Left ventricle myocardium inferior (tissue), 1 donor: ENCODE measurements at regions not wholly inside any gene's neighbourhood (a gene's known extent, or its start where the extent isn't known, plus 50 kb on each side); places are given as distances from the start of the nearest gene placed in this dataset.
A peak's percentile ranks its signal among the peaks of the same experiment; 100 is the strongest.
"Not testable (repeated sequence)": the region's sequence is repeated elsewhere in the genome, so short reads cannot be mapped to it uniquely, and the experiment has no call there.

Source experiments
- DNase-seq: peaks from one replicate; pipeline ENCODE4 v3.0.0-alpha.2; 2020
- H3K27ac ChIP-seq: fragments of 200-600 bp; replicated peaks from 2 replicates; pipeline ENCODE4 v1.8.0; 2021
- H3K27me3 ChIP-seq: fragments of 200-600 bp; 2 replicates; pipeline ENCODE4 v1.8.0; 2021; ENCODE audit warnings: low read depth
- H3K36me3 ChIP-seq: fragments of 200-600 bp; 2 replicates; pipeline ENCODE4 v1.8.0; 2021
- H3K4me1 ChIP-seq: fragments of 200-600 bp; 2 replicates; pipeline ENCODE4 v1.8.0; 2021
- H3K4me3 ChIP-seq: fragments of 200-600 bp; 2 replicates; pipeline ENCODE4 v1.8.0; 2021; ENCODE audit warnings: mild to moderate bottlenecking, moderate library complexity
- H3K9me3 ChIP-seq: fragments of 200-600 bp; replicated peaks from 2 replicates; pipeline ENCODE4 v1.8.0; 2021
- CTCF ChIP-seq: fragments of 200-600 bp; IDR thresholded peaks from 2 replicates; pipeline ENCODE4 v1.8.0; 2021; ENCODE audit warnings: antibody characterized with exemption, mild to moderate bottlenecking, borderline replicate concordance
- intact Hi-C: fragments of 100-400 bp; cut with micrococcal nuclease; formaldehyde crosslinking; loops from one replicate; pipeline ENCODE4 v1.11.0; 2022
- donor health status: DM: no; HTN: yes; CAD: no; lungs with severe emphysema.

DNA sequence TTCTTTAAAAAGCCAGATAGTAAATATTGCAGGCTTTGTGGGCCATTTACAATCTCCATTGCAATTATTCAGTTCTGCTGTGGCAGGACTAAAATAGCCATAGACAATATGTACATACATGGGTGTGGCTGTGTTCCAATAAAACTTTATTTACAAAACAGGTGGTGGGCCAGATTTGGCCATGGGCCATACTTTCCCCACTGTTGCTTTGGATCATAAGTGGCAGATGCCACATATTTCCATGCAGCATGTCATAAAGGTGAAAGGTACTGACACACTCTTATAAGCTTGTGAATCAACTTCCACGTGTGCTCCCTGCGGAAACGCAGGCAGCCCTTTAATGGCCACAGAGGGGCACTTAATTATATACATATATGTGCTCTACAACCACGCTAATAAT, 244.4 kb upstream of the FOXN3 start:
- H3K36me3 ChIP-seq = no peaks in the 10 kb centered on the region
- no peak overlapping the region for H3K4me3 ChIP-seq
- H3K27ac ChIP-seq = peak overlapping the region; percentile 82
- H3K27me3 ChIP-seq = no peaks in the 10 kb centered on the region
- H3K9me3 ChIP-seq = peaks cover 13% of the 10 kb centered on the region
- TF ChIP-seq CTCF = no peak
- H3K4me1 ChIP-seq = peaks cover 24% of the 10 kb centered on the region
- intact Hi-C loops = no loop called here
- no peak for DNase-seq

DNA sequence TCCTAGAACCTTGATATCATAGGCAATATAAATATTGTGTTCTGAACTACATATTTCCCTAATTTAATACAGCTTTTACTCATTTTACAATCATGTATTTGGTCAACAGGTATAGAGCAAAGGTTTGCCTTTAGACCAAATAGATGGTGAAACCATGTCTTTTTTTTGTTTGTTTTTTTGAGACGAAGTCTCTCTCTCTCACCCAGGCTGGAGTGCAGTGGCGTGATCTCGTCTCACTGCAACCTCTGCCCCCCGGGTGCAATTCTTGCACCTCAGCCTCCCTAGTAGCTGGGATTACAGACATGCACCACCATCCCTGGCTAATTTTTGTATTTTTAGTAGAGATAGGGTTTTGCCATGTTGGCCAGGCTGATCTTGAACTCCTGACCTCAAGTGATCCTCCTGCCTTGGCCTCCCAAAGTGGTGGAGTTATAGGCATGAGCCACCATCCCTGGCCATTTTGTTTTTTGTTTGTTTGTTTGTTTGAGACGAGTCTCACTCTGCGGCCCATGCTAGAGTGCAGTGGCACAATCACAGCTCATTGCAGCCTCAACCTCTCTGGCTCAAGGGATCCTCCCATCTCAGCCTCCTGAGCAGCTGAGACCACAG, 243.7 kb upstream of the FOXN3 start:
- intact Hi-C loops = not testable (repeated sequence)

DNA sequence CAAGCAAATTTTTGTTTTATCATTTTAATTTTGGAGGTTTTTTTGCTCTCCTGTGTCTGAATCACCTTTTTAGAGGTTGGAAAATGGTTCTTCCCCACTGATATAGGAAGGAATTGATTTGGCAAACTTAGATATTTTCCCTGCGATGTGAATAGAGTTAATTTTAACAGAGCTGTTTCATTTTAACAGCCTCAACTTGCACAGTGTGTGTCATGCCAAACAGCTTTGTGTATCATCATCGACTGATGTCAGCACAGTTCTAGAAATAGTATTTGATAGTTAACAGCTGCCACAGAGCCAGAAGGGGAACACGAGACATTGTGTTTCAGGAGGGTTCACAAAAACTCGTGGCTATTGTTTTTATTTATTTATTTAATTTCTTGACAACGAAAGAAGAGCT, 243.1 kb upstream of the FOXN3 start:
- intact Hi-C loops = no loop called here
- peaks cover 24% of the 10 kb centered on the region for H3K4me1 ChIP-seq
- no peaks in the 10 kb centered on the region for H3K27me3 ChIP-seq
- no peaks in the 10 kb centered on the region for H3K36me3 ChIP-seq
- no peak for DNase-seq
- no peak for TF ChIP-seq CTCF
- peak overlapping the region; percentile 35 for H3K4me3 ChIP-seq
- peak overlapping the region; percentile 82 for H3K27ac ChIP-seq
- peaks cover 7% of the 10 kb centered on the region for H3K9me3 ChIP-seq

More for the DNA sequence above, 243.7 kb upstream of the FOXN3 start:
- Histone ChIP-seq H3K4me1 (peaks cover 24% of the 10 kb centered on the region), H3K4me3 (peak overlapping the region; percentile 35), H3K9me3 (peaks cover 12% of the 10 kb centered on the region), H3K27ac (peak overlapping the region; percentile 82)
- not testable (repeated sequence) for H3K36me3 ChIP-seq, H3K27me3 ChIP-seq, DNase-seq

DNA sequence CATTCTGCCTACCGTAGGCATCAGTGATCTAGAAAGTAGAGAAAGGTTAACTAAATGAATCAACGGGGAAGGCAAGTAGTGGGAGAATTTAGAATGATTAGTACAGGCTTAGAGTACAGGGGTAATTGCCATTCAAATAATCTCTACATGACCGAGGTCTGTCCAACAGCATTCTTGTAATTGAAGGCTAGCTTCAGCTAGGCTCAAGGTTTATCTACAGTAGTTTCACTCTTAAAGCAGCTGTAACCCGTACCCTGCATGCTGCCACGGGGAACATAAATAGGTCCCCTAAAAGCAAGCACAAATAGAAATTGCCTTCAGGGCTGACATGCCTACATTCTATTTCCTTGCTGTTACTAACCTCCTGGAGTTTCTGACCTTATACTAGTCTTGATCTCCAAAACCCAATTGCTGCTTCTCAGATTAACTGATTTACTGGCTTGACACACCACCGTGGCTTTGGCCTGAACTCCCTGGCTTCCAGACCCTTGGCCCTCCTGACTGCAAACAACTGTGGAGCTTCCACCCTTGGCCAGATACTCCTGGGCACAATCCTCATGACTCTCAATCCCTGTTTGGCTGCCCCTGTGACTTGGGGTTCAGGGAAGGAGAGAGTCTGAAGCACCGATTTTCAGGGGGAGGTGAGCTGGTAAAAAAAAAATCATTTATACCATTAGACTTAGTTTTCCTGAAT, 242.1 kb upstream of the FOXN3 start:
- DNase-seq = no peak
- Histone ChIP-seq H3K27me3 (no peaks in the 10 kb centered on the region), H3K27ac (peak overlapping the region; percentile 82), H3K4me1 (peaks cover 24% of the 10 kb centered on the region), H3K36me3 (no peaks in the 10 kb centered on the region), H3K9me3 (peaks cover 7% of the 10 kb centered on the region), H3K4me3 (no peak overlapping the region)
- intact Hi-C loops = no loop called here
- no peak for TF ChIP-seq CTCF

DNA sequence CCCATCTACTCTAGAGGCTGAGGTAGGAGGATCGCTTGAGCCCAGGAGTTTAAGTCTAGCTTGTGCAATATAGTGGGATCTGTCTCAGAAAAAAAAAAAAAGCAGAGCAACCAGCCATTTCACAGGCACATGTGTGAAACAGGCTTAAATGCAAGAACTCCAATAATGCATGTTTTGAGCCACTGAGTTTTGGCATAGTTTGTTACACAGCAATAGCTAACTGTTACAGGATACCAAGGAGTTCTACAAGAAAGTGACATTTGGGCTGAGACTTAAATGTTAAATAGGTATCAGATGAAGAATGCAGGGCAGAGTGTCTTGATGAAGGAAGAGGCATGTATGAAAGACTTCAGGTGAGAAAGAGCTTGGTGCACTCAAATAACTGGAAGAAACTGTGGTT, 240.0 kb upstream of the FOXN3 start:
- no peak overlapping the region for H3K4me3 ChIP-seq
- intact Hi-C loops = no loop called here

More for the DNA sequence above, 240.0 kb upstream of the FOXN3 start:
- H3K36me3 ChIP-seq = no peaks in the 10 kb centered on the region
- no peak for DNase-seq
- H3K9me3 ChIP-seq = peaks cover 7% of the 10 kb centered on the region
- TF ChIP-seq CTCF = no peak
- H3K27ac ChIP-seq = no peak overlapping the region
- H3K27me3 ChIP-seq = no peaks in the 10 kb centered on the region
- peaks cover 24% of the 10 kb centered on the region for H3K4me1 ChIP-seq
